LNCAP (cell line): ENCODE measurements at regions not wholly inside any gene's neighbourhood (a gene's known extent, or its start where the extent isn't known, plus 50 kb on each side); places are given as distances from the start of the nearest gene placed in this dataset.

Experiments
- TF ChIP-seq, protein P1 (sequence below): fragments of 450-650 bp; IDR thresholded peaks from 2 replicates; pipeline ENCODE4 v1.5.1; 2017; ENCODE audit warnings: mild to moderate bottlenecking

DNA sequence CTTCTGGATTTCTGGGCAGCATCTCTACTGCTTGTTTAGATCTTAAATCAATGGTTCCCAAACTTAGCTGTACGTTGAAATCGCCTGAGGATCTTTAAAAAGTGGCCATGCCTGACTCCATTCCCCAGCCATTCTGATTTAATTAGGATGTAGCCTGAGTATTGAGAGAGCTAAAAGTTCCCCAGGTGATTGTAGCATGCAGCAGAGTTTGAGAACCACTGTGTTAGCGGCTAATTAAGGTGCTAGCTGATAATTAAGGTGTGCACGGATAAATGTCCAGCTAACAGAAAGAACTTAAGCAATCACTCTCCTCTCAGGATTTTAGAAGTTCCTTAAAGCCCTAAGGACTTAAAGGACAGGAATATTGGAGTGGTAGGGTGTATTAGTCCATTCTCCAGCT lies 89.1 kb downstream of the NMUR2 start:
- TF ChIP-seq, protein P1, sequence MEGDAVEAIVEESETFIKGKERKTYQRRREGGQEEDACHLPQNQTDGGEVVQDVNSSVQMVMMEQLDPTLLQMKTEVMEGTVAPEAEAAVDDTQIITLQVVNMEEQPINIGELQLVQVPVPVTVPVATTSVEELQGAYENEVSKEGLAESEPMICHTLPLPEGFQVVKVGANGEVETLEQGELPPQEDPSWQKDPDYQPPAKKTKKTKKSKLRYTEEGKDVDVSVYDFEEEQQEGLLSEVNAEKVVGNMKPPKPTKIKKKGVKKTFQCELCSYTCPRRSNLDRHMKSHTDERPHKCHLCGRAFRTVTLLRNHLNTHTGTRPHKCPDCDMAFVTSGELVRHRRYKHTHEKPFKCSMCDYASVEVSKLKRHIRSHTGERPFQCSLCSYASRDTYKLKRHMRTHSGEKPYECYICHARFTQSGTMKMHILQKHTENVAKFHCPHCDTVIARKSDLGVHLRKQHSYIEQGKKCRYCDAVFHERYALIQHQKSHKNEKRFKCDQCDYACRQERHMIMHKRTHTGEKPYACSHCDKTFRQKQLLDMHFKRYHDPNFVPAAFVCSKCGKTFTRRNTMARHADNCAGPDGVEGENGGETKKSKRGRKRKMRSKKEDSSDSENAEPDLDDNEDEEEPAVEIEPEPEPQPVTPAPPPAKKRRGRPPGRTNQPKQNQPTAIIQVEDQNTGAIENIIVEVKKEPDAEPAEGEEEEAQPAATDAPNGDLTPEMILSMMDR, result no peak

GRCh38 chr5:152314196-152314829 lies 90.8 kb downstream of the NMUR2 start:
- TF ChIP-seq, protein P1, result no peak

DNA sequence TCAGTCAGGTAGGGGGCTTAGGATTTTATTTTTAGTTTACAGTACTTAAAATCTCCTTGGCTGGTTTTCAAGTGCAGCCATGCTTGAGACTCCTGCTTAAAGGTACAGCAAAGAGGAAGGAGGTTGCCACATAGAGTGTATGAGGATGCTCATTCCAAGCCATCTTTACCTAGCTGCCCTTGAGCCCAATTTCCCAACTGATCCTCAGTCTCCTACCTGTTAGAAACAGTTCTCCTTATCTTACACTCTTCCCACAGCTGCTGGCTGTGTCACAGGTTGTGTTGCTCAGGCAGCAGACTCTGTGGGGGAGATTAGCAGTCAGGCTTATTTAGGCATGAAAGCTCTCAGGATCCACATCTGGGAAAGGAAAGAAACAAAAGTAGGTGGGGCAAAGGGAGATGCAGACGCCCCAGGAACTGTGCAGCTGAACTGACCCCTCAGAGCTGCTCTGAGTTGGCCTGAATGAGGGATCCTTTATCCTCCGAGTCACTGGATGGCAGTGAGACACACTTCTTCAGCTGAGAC lies 95.1 kb downstream of the NMUR2 start:
- TF ChIP-seq, protein P1, result no peak

DNA sequence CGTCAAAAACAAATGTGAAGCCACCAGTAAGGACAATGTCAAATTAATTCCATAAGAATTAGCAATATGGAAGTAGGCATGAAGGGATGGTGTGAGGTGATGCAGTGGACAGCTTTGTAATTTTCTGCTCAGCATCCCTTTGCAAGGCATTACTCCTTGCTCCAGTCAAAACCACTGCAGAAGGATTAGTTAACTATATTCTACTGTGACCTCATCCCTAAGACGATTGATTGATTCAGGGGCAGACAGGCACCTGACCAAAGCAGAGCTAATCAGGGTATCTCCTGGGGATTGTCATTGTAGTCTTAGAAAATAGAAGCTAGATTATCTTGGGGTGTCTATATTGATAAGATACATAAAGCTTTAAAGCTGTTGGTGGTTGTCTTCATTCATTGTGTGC lies 98.7 kb downstream of the NMUR2 start:
- TF ChIP-seq, protein P1, result no peak

DNA sequence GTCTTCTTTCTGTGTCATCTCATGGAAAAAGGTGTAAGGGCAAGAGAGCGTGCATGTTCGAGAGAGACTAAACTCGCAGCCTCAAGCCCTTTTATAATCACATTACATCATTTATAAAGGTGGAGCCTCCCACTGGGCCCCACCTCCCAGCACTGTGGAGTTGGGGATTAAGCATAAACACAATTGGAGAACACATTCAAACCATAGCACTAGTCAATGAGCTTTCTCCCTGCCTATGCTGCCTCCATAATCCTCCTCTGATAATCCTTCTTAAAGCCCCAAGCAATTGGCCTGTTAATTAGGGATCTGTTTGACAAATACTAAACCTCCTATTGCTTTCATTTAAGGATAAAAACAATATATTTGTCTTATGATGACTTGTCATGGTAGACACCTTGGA lies 99.6 kb downstream of the NMUR2 start:
- TF ChIP-seq, protein P1, result no peak

- TF ChIP-seq, protein P1, result no peak
Measured at GRCh38 chr5:152303841-152304240, 101.2 kb downstream of the NMUR2 start.

- TF ChIP-seq, protein P1, result no peak
Measured at GRCh38 chr5:152297866-152298265, 107.2 kb downstream of the NMUR2 start.

- TF ChIP-seq, protein P1, result no peak
Measured at GRCh38 chr5:152293189-152293588, 111.9 kb downstream of the NMUR2 start.
